ENCODE measurements at regions not wholly inside any gene's neighbourhood (a gene's known extent, or its start where the extent isn't known, plus 50 kb on each side); places are given as distances from the start of the nearest gene placed in this dataset.

DNA sequence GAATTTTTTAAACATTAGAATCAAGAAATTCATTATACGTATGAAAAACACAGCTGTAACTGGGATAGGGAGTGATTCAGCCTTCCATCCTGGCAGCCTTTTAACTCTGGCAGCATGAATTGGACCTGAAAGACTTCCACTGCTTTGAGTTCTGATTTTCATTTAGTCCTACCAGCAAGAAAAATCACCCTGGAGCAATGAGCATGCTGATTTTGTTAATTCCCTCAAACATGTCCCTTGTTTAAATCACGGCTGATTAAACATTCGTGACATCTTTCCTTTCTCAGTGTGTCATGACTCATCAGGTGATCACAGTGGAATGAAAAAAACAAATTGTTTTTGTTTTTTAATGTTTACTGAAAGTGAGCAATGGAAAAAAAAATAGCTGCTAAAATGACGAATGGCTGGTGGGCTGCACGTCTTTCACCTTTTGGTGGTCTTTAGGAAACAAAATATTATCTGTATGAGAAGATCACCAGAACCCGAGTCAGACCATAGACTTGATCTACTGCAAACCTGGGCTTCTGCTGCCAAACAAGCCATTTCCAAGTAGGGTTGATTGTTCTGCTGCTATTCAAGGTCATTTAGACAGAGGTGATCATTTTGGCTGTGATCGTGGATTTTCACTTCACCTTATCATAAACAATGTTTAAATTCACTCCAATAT, 67.0 kb upstream of the CAND1 start:
- TF ChIP-seq CTCF (conservative IDR thresholded peaks at IDR 0.05; ENCODE audit: low read depth in 2 of 2) (no peak), EZH2 (IDR thresholded peaks at IDR 0.05; ENCODE audit: low read depth, unreplicated experiment) (no peak), NANOG (IDR thresholded peaks at IDR 0.05; ENCODE audit: borderline replicate concordance) (no peak), CREB1 (CRISPR knock-in tag; IDR thresholded peaks at IDR 0.05; ENCODE audit: low read depth) (no peak), EZH2phosphoT487 (IDR thresholded peaks at IDR 0.05; ENCODE audit: unreplicated experiment) (no peak), JUNB (IDR thresholded peaks at IDR 0.05; ENCODE audit: unreplicated experiment) (no peak), ZNF114 (CRISPR knock-in tag; IDR thresholded peaks at IDR 0.05) (no peak), ZNF331 (CRISPR knock-in tag; IDR thresholded peaks at IDR 0.05; ENCODE audit: low read depth) (no peak)
- TF ChIP-seq, protein P1, sequence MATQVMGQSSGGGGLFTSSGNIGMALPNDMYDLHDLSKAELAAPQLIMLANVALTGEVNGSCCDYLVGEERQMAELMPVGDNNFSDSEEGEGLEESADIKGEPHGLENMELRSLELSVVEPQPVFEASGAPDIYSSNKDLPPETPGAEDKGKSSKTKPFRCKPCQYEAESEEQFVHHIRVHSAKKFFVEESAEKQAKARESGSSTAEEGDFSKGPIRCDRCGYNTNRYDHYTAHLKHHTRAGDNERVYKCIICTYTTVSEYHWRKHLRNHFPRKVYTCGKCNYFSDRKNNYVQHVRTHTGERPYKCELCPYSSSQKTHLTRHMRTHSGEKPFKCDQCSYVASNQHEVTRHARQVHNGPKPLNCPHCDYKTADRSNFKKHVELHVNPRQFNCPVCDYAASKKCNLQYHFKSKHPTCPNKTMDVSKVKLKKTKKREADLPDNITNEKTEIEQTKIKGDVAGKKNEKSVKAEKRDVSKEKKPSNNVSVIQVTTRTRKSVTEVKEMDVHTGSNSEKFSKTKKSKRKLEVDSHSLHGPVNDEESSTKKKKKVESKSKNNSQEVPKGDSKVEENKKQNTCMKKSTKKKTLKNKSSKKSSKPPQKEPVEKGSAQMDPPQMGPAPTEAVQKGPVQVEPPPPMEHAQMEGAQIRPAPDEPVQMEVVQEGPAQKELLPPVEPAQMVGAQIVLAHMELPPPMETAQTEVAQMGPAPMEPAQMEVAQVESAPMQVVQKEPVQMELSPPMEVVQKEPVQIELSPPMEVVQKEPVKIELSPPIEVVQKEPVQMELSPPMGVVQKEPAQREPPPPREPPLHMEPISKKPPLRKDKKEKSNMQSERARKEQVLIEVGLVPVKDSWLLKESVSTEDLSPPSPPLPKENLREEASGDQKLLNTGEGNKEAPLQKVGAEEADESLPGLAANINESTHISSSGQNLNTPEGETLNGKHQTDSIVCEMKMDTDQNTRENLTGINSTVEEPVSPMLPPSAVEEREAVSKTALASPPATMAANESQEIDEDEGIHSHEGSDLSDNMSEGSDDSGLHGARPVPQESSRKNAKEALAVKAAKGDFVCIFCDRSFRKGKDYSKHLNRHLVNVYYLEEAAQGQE (IDR thresholded peaks at IDR 0.05; ENCODE audit: unreplicated experiment): no peak
